K562 (cell line): ENCODE measurements at regions not wholly inside any gene's neighbourhood (a gene's known extent, or its start where the extent isn't known, plus 50 kb on each side); places are given as distances from the start of the nearest gene placed in this dataset.
A peak's percentile ranks its signal among the peaks of the same experiment; 100 is the strongest.

ENCODE experiments used
- ATAC-seq: fragments of 200-7000 bp; cut with Tn5 transposase; 3 replicates; pipeline ENCODE4 v1.9.1; 2020; ENCODE audit warnings: moderate library complexity
- BruUV-seq: library from RNA; stranded (reverse); fragments of 400-500 nt; replicated peaks from 2 replicates; lab custom pipeline; 2021; lab: Mats Ljungman, UMichigan
- CTCF ChIA-PET: fragments of 300-600 bp; formaldehyde crosslinking; extraction: SDS; loops from one replicate; lab custom pipeline; 2021; ENCODE audit warnings: low intra/inter-chr PET ratio; lab: Yijun Ruan, JAX
- POLR2A ChIA-PET: fragments of 300-600, 350-650 bp; sonication (Branson Sonifier 250); formaldehyde crosslinking; extraction: SDS; loops from one replicate; lab custom pipeline; 2021; ENCODE audit warnings: antibody characterized with exemption, inconsistent platforms; lab: Yijun Ruan, JAX
- DNase-seq, 4 experiments: peaks; one replicate each; pipeline versions ENCODE4 v3.0.0 to v3.0.0-alpha.2; 2011 to 2018; ENCODE audit warnings: low spot score in 3 of 4, mixed read lengths in 3 of 4; ENCODE audit errors: extremely low read depth in 1 of 4
- FAIRE-seq: peaks from 2 replicates; lab custom pipeline; 2011; peaks lifted over from hg19 to GRCh38; lab: Jason Lieb, UNC
- H2AFZ ChIP-seq: 2 replicates; pipeline ENCODE4 v1.6.0; 2011; ENCODE audit warnings: low read depth, low read length, control low read depth, inconsistent platforms
- H3K27ac ChIP-seq: fragments of 200-600 bp; 3 replicates; pipeline ENCODE4 v1.8.0; 2011; ENCODE audit warnings: low read depth, mild to moderate bottlenecking, control low read depth, inconsistent platforms, low read length, moderate library complexity, mixed read lengths; ENCODE audit errors: extremely low read depth
- H3K27me3 ChIP-seq, 2 experiments: fragments of 300-600 bp in 1 of 2; 2 replicates in 1 of 2; 3 replicates in 1 of 2; pipeline versions ENCODE4 v1.6.0 to v1.8.0; 2011; ENCODE audit warnings: inconsistent platforms in 2 of 2, low read length in 2 of 2, mild to moderate bottlenecking in 1 of 2, mixed read lengths in 1 of 2, moderate library complexity in 1 of 2; ENCODE audit not compliant: control insufficient read depth in 2 of 2, insufficient read depth in 2 of 2
- H3K36me3 ChIP-seq: fragments of 300-600 bp; 3 replicates; pipeline ENCODE4 v1.8.0; 2011; ENCODE audit warnings: mild to moderate bottlenecking, low read length, inconsistent platforms; ENCODE audit not compliant: control insufficient read depth, insufficient read depth
- H3K4me1 ChIP-seq, 2 experiments: fragments of 200-600 bp in 1 of 2; replicated peaks in 1 of 2; 2 replicates in 1 of 2; 3 replicates in 1 of 2; pipeline versions ENCODE4 v1.5.1 to v1.8.0; 2011; ENCODE audit warnings: inconsistent platforms in 2 of 2, low read length in 2 of 2, mild to moderate bottlenecking in 1 of 2, mixed read lengths in 1 of 2, moderate library complexity in 1 of 2; ENCODE audit not compliant: control insufficient read depth in 2 of 2, insufficient read depth in 2 of 2
- H3K4me2 ChIP-seq: 2 replicates; pipeline ENCODE4 v1.6.1; 2011; ENCODE audit warnings: low read length, control low read depth, inconsistent platforms, mixed read lengths; ENCODE audit not compliant: insufficient read depth
- H3K4me3 ChIP-seq: fragments of 200-600 bp; sonication (generic), shearing (Covaris generic); 2 replicates; pipeline ENCODE4 v1.5.1; 2016; ENCODE audit warnings: control low read depth, inconsistent platforms
- H3K79me2 ChIP-seq: fragments of 200-600 bp; 3 replicates; pipeline ENCODE4 v1.8.0; 2011; ENCODE audit warnings: low read length, inconsistent platforms; ENCODE audit not compliant: control insufficient read depth, insufficient read depth
- H3K9ac ChIP-seq, 2 experiments: 2 replicates each; pipeline versions ENCODE4 v1.6.0 to v1.6.1; 2011; ENCODE audit warnings: low read depth in 2 of 2, low read length in 2 of 2, control low read depth in 1 of 2, inconsistent platforms in 1 of 2, mild to moderate bottlenecking in 1 of 2, mixed read lengths in 1 of 2; ENCODE audit not compliant: insufficient read depth in 1 of 2
- H3K9me1 ChIP-seq: one replicate; pipeline ENCODE4 v1.6.0; 2011; ENCODE audit warnings: inconsistent platforms, mild to moderate bottlenecking, low read length, moderate library complexity; ENCODE audit not compliant: control insufficient read depth, insufficient read depth
- H3K9me3 ChIP-seq: replicated peaks from 2 replicates; pipeline ENCODE4 v1.5.1; 2011; ENCODE audit warnings: low read depth, low read length, inconsistent platforms; ENCODE audit not compliant: control insufficient read depth, insufficient read depth
- H4K20me1 ChIP-seq: replicated peaks from 2 replicates; pipeline ENCODE4 v1.6.1; 2011; ENCODE audit warnings: low read length, inconsistent platforms, mixed read lengths; ENCODE audit not compliant: control insufficient read depth, insufficient read depth
- BRD9 ChIP-seq: fragments of 450-650 bp; IDR thresholded peaks from 2 replicates; pipeline ENCODE4 v1.6.1; 2018; ENCODE audit warnings: low read depth; ENCODE audit not compliant: partially characterized antibody
- HDGF ChIP-seq: fragments of 450-650 bp; IDR thresholded peaks from 2 replicates; pipeline ENCODE4 v1.6.1; 2016
- JUND ChIP-seq, 2 experiments: IDR thresholded peaks; 2 replicates in 1 of 2; 3 replicates in 1 of 2; pipeline ENCODE4 v1.6.1; 2011; ENCODE audit warnings: borderline replicate concordance in 2 of 2, low read depth in 2 of 2, low read length in 2 of 2, improper control_type of control experiment in 1 of 2, missing biosample characterization in 1 of 2, missing genetic modification characterization in 1 of 2, missing genetic modification reagents in 1 of 2
- KLF10 ChIP-seq: fragments of 250-450 bp; sonication (Bioruptor Pico); IDR thresholded peaks from 2 replicates; pipeline ENCODE4 v1.6.1; 2021; ENCODE audit warnings: matching md5 sums
- NFIX ChIP-seq: fragments of 250-450 bp; sonication (Bioruptor Pico); IDR thresholded peaks from 2 replicates; pipeline ENCODE4 v1.4.0; 2020; ENCODE audit warnings: low read depth, mild to moderate bottlenecking, moderate library complexity
- TEAD4 ChIP-seq, 2 experiments: sonication (generic) in 1 of 2; formaldehyde crosslinking in 1 of 2; IDR thresholded peaks; 2 replicates each; pipeline versions ENCODE4 v1.6.1 to v1.8.0; 2012 to 2022; ENCODE audit warnings: borderline replicate concordance in 1 of 2, inconsistent platforms in 1 of 2, low read length in 1 of 2, mild to moderate bottlenecking in 1 of 2, missing genetic modification reagents in 1 of 2
- ZKSCAN8 ChIP-seq: fragments of 200-800 bp; sonication (Bioruptor generic); IDR thresholded peaks from 2 replicates; pipeline ENCODE4 v1.6.1; 2016; ENCODE audit warnings: missing genetic modification characterization, missing compliant biosample characterization
- ZNF316 ChIP-seq: fragments of 450-650 bp; IDR thresholded peaks from 2 replicates; pipeline ENCODE4 v1.6.1; 2016
- ZNF780A ChIP-seq: fragments of 250-450 bp; sonication (Bioruptor Pico); IDR thresholded peaks from 2 replicates; pipeline ENCODE4 v1.5.0; 2021; ENCODE audit warnings: mild to moderate bottlenecking
- WGBS: fragments of 100-300 bp; shearing (Covaris generic); methylation state at CpG from one replicate; pipeline ENCODE4 v1.1.6; 2016; ENCODE audit warnings: low coverage, mixed read lengths; ENCODE audit not compliant: insufficient coverage; ENCODE audit errors: missing lambda C conversion rate; 5-methylcytosine and 5-hydroxymethylcytosine counted together
- in situ Hi-C: fragments of 300-500 bp; cut with MboI; formaldehyde crosslinking; loops from 4 replicates; pipeline ENCODE4 v1.15.0; 2018; ENCODE audit warnings: inconsistent platforms, mixed read lengths
- intact Hi-C: fragments of 100-400 bp; cut with micrococcal nuclease; formaldehyde crosslinking; loops from 2 replicates; pipeline ENCODE4 v1.14.2; 2022
- TF ChIP-seq, protein P1 (sequence below): fragments of 250-450 bp; sonication (Bioruptor Pico); IDR thresholded peaks from 2 replicates; pipeline ENCODE4 v1.5.0; 2021; ENCODE audit warnings: mild to moderate bottlenecking, borderline replicate concordance

DNA sequence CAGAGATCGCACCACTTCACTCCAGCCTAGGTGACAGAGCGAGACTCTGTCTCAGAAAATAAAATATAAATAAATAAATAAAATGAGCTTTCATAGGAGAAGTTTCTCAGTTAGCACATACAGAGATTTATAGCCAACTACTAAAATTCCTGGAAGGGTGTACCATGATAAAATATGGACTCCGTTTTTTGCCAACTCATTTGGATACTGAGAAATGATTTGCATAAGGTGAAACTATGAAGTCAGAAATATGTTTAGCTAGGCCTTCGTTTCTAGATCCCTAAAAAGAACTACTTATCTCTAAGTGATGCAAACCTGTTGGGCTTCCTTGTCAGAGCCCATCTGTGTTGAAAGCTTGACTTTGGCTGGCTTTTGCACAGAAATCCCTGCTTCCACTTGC lies 56.9 kb upstream of the SLC1A1 start (continued):
- TF ChIP-seq ZNF316, result peak; percentile 67

DNA sequence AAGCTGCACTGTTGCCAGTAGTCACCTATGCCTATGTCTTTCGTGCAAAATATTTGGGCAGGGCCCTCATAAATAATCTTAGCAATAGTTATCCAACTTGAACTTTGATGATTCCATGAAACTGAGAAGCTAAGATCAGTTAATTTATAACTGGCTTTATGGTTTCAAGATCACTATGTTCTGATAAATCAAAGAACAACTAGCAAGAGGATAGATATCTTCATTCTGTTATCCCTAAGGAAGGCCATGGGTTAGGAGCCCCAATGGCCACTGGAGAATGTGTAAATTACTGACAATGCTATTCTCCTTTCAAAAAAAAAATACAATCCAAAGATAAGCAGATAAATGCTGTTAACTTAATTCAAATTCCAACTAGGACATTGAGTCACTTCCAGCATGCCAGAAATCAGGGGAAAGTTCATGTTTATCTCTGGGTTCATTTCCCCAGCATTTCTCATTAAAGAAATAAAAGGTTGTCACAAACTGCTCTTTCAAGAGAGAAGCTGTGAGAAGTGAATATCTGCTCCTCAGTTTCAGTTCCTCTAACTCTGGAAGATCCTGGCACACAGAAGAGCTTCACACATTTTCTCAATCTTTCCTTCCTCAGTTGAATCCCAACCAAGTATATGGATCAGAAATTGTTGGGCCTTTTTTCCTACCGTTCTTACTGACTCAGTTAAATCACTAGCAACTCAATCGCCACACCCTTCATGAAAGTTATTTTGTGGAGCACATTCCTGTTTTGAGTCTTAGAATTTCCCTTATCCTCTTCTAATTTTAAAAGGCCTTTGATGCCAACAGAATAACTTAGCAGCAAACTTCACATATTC lies 59.6 kb upstream of the SLC1A1 start:
- ATAC-seq, result no peak
- POLR2A ChIA-PET, result no interaction called here
- FAIRE-seq, result no peak
- TF ChIP-seq NFIX (CRISPR knock-in tag) (no peak), KLF10 (CRISPR knock-in tag) (no peak), ZKSCAN8 (CRISPR knock-in tag) (no peak), ZNF780A (no peak), JUND (IDR thresholded peaks at IDR 0.05; ENCODE audit: borderline replicate concordance, low read depth, low read length) (no peak), JUND (tag; IDR thresholded peaks at IDR 0.05; ENCODE audit: borderline replicate concordance, low read depth, low read length) (no peak), BRD9 (no peak), TEAD4 (IDR thresholded peaks at IDR 0.05; ENCODE audit: low read length) (no peak), TEAD4 (CRISPR knock-in tag; IDR thresholded peaks at IDR 0.05; ENCODE audit: borderline replicate concordance) (no peak), HDGF (no peak)
- TF ChIP-seq, protein P1, sequence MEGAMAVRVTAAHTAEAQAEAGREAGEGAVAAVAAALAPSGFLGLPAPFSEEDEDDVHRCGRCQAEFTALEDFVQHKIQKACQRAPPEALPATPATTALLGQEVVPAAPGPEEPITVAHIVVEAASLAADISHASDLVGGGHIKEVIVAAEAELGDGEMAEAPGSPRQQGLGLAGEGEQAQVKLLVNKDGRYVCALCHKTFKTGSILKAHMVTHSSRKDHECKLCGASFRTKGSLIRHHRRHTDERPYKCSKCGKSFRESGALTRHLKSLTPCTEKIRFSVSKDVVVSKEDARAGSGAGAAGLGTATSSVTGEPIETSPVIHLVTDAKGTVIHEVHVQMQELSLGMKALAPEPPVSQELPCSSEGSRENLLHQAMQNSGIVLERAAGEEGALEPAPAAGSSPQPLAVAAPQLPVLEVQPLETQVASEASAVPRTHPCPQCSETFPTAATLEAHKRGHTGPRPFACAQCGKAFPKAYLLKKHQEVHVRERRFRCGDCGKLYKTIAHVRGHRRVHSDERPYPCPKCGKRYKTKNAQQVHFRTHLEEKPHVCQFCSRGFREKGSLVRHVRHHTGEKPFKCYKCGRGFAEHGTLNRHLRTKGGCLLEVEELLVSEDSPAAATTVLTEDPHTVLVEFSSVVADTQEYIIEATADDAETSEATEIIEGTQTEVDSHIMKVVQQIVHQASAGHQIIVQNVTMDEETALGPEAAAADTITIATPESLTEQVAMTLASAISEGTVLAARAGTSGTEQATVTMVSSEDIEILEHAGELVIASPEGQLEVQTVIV, result no peak
- TF ChIP-seq, all 486 proteins: peak for 0
- in situ Hi-C loops, result no loop called here
- H3K4me2 ChIP-seq, result no peak overlapping the region
- no peaks in the 10 kb centered on the region for H4K20me1 ChIP-seq
- no TSS peak for BruUV-seq
- H3K4me3 ChIP-seq, result no peak overlapping the region
- WGBS, result 10% methylated on average over 3 of the region's 3 CpGs
- no peak overlapping the region for H3K9ac ChIP-seq
- H3K36me3 ChIP-seq, result no peaks in the 10 kb centered on the region
- no peak for DNase-seq
- intact Hi-C loops, result no loop called here
- H3K9me1 ChIP-seq, result no peaks in the 10 kb centered on the region
- H3K79me2 ChIP-seq, result no peaks in the 10 kb centered on the region
- CTCF ChIA-PET, result no interaction called here
- H2AFZ ChIP-seq, result no peak overlapping the region
- H3K27ac ChIP-seq, result no peak overlapping the region
- H3K4me1 ChIP-seq, result no peaks in the 10 kb centered on the region
- H3K9me3 ChIP-seq, result no peaks in the 10 kb centered on the region
- no peaks in the 10 kb centered on the region for H3K27me3 ChIP-seq
